Body of pancreas (tissue), 4 donors: ENCODE measurements at regions not wholly inside any gene's neighbourhood (a gene's known extent, or its start where the extent isn't known, plus 50 kb on each side); places are given as distances from the start of the nearest gene placed in this dataset.
"Not testable (repeated sequence)": the region's sequence is repeated elsewhere in the genome, so short reads cannot be mapped to it uniquely, and the experiment has no call there.

Source experiments
- CTCF ChIP-seq, 7 experiments: fragments of 450-650 bp in 4 of 7; fragments of 200-600 bp in 3 of 7; sonication (generic) in 3 of 7; IDR thresholded peaks; one replicate each; pipeline ENCODE4 v1.5.1; 2016 to 2019; ENCODE audit warnings: antibody characterized with exemption in 7 of 7
- POLR2A ChIP-seq, 3 donors: fragments of 450-650 bp; IDR thresholded peaks; one replicate each; pipeline ENCODE4 v1.6.1; 2016; ENCODE audit warnings: antibody characterized with exemption in 3 of 3, mild to moderate bottlenecking in 2 of 3

- not testable (repeated sequence) for TF ChIP-seq POLR2A, CTCF (IDR thresholded peaks at IDR 0.05)
These were observed 287.9 kb upstream of the LRP1B start for GRCh38 chr2:142418699-142419098.
